COLO668 (cell line): ENCODE measurements at regions not wholly inside any gene's neighbourhood (a gene's known extent, or its start where the extent isn't known, plus 50 kb on each side); places are given as distances from the start of the nearest gene placed in this dataset.
"Not testable (repeated sequence)": the region's sequence is repeated elsewhere in the genome, so short reads cannot be mapped to it uniquely, and the experiment has no call there.

Source experiments
- DNase-seq: peaks from one replicate; lab custom pipeline; 2025; ENCODE audit not compliant: unreplicated experiment; lab: John Stamatoyannopoulos, UW

- peak; percentile 77 for DNase-seq
Observed at GRCh38 chr17:77288115-77288619, 147.4 kb downstream of the SEC14L1 start.

DNA sequence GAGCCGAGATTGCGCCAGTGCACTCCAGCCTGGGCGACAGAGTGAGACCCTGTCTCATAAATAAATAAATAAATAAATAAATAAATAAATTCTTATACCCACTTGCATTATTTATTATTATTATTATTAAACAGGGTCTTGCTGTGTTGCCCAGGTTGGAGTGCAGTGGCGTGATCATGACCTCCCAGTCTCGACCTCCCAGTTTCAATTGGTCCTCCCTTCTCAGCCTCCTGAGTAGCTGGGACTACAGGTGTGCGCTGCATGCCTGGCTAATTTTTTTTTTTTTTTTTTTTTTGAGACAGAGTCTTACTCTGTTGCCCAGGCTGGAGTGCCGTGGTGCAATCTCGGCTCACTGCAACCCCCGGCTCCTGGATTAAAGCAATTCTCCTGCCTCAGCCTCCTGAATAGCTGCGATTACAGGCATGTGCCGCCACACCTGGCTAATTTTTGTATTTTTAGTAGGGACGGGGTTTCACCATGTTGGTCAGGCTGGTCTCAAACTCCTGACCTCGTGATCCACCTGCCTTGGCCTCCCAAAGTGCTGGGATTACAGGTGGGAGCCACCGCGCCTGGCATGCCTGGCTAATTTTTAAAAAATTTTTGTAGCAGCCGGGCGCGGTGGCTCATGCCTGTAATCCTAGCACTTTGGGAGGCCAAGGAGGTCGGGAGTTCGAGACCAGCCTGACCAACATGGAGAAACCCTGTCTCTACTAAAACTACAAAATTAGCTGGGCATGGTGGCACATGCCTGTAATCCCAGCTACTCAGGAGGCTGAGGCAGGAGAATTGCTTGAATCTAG lies 150.2 kb downstream of the SEC14L1 start:
- DNase-seq: not testable (repeated sequence)

- DNase-seq: no peak
Observed at GRCh38 chr17:77291591-77292386, 151.0 kb downstream of the SEC14L1 start.

GRCh38 chr17:77294761-77295160 lies 154.0 kb downstream of the SEC14L1 start:
- no peak for DNase-seq

- no peak for DNase-seq
Observed at GRCh38 chr17:77295241-77295853, 154.6 kb downstream of the SEC14L1 start.

DNA sequence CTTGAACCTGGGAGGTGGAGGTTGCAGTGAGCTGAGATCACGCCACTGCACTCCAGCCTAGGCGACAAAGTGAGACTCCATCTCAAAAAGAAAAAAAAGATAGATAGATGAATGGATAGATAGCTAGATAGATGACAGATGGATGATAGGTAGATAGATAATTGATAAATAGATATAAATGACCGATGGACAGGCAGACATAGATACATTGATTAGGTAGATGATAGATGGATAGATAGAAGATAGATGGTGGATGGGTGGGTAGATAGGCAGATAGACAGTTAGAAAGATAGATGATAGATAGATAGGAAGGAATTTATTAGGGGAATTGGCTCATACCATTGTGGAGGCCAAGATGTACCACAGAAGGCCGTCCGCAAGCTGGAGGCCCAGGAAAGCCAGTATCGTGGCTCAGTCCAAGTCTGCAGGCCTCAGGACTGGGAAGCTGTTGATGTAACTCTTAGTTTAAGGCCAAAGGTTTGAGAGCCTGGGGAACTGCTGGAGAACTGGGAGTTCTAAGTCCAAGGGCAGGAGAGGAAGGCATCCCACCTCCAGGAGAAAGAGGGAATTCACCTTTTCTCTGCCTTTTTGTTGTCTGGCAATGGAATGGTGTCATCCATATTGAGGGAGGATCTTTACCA lies 156.1 kb downstream of the SEC14L1 start:
- DNase-seq: no peak

DNA sequence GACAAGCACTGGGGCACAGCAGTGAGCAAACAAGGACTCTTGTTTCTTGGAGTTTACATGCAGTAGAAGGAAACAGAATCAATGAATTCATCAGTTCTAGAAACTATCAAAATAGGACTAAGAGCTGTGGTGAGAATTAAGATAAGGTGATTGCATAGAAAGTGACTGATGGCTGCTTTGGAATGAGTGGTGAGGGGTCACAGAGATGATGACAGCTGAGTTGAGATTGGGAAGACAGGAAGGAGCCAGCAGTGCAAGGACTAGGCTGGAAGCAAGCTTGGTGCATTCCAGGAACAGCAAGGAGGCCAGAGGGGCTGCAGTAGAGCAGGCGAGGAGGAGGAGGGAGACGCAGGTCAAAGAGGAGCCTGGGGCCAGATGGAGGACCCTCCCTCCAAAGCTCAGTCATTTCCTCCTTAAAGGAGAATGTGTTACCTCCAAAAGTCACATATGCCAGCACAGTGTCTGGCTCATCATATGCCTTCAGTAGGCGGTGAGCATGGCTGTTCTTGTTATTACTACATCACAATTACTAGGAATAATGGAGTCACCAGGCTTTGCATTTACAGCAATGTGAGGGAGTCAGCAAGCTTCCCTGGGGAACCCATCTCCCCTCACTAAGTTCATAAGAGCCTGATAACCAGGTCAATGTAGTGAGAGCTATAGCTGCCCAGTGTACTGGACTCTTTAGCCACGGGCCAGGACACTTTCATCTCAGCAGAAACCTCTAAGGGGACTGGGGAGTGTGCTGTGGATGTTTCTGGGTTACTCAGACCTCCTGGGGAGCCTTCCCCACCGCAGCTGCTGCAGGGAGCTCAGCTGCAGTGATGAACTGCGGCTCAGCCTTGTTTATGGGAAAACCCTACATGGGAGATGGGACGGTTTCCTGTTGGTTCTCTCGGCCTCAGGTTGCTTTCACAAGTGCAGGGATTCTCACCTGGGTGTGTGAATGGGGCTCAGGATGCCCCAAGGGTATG lies 157.2 kb downstream of the SEC14L1 start:
- DNase-seq: peak; percentile 14

DNA sequence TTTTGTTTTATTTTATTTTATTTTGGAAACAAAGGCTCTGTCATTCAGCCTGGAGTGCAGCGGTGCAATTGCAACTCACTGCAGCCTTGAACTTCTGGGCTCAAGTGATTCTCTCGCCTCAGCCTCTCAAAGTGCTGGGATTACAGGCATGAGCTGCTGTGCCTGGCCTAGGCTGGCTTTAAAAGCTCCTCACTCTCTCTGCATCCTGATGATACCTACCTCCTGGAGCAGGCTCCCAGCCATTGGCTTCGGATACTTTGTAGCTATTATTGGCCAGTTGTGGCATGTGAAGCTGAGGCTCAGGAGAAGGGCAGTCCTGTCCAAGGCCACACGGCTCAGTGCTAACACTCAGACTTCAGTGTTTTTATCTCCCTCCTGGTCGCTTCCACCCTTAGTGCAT lies 158.0 kb downstream of the SEC14L1 start:
- no peak for DNase-seq

GRCh38 chr17:77299256-77300015 lies 158.7 kb downstream of the SEC14L1 start:
- no peak for DNase-seq

GRCh38 chr17:77300016-77300686 lies 159.4 kb downstream of the SEC14L1 start:
- DNase-seq: no peak

GRCh38 chr17:77301694-77302266 lies 161.0 kb downstream of the SEC14L1 start:
- DNase-seq: no peak

GRCh38 chr17:77302682-77303081 lies 161.9 kb downstream of the SEC14L1 start:
- no peak for DNase-seq

DNA sequence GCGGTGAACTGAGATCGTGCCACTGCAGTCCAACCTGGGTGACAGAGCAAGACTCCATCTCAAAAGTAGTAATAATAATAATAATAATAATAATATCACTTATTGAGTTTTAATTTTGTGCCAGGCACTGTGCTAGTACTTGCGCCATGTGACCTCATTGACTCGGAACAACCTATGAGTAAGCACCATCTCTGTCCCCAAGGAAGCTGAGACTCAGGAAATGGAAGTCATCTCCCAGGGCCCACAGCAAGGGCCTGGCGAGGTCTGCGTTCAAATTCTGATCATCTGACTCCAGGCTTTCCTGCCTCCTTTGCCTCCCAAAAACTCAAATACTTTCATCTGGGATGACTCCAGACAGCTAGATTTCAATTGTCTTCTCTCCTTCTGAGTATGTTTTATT lies 162.9 kb downstream of the SEC14L1 start:
- DNase-seq: no peak

- DNase-seq: no peak
Observed at GRCh38 chr17:77304051-77304745, 163.4 kb downstream of the SEC14L1 start.

DNA sequence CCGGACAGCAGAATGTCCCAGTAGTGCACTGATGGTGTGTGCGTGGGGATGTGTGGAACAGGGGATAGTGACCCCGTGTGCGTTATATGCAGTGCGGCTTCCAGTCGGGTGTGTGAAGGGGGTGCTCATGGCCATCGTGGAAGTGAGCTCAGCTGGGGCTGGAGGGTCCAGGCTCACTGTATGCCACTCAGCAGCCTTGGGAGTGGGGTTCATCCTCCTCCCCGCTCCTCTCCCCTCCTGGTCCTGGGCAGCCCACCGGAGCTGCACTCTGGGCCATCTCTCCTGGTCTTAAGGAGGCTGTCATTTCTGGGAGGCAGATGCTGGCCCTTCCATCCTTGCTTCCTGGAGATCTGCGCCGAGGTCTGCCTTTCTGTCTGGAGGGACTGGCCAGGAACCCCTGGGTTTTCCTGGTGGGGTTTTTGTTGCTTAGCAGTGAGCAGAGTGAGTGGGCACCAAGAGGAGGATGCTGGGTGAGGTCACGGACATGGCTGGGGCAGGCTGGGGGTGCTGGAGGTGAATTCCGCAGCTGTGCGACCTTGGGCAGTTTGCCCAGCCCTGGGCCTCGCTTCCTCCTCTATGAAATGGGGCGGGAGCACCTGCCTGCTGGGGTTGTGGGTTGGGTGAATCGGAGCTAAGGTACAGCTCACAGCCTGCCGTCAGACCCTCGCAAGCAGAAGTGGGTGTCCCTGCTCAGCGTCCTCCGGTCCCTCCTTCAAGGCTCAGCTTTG lies 164.1 kb downstream of the SEC14L1 start:
- no peak for DNase-seq

DNA sequence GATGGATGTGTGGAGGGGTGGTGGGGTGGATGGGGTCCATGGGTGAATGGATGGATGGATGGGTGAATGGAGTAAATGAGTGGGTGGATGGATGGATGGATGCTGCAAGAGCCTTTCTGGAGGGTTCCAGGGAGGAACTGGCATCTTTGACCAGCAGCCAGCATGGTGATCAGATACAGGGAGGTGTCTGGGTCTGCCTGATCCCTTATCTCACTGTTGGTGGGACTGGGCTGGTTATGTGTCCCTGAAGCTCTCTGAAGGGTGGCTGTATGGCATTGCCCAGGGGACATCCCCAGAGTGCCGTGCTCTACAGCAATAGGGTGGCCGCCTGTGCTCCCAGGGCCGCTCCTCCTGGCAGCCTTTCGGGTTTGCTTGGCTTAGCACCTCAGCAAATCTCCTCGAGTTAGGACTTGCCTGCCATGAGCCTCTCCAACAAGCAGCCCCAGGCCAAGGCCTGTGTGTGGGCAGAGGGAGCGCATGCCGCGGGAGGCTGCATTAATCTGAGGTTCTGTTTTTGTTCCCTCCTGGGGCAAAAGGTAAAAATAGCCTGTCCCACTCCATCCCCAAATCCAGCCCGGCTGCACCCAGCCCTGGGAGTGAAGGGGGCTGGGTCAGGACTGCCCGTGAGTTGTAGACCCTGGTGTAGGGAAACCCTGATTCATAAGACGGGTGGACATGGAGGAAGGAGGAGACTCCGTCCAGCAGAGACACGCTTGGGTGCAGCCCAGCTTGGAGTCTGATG lies 165.4 kb downstream of the SEC14L1 start:
- no peak for DNase-seq
